GM12891 (cell line): ENCODE measurements at regions not wholly inside any gene's neighbourhood (a gene's known extent, or its start where the extent isn't known, plus 50 kb on each side); places are given as distances from the start of the nearest gene placed in this dataset.

Experiments
- POLR2A ChIP-seq: IDR thresholded peaks from 2 replicates; pipeline ENCODE4 v1.6.1; 2011; ENCODE audit warnings: low read depth, low read length, control low read depth
- POLR2AphosphoS5 ChIP-seq: IDR thresholded peaks from 2 replicates; pipeline ENCODE4 v1.6.1; 2011; ENCODE audit warnings: low read depth, low read length, control low read depth
- SPI1 ChIP-seq: IDR thresholded peaks from 2 replicates; pipeline ENCODE4 v1.6.1; 2011; ENCODE audit warnings: low read depth, low read length, control low read depth
- TAF1 ChIP-seq: IDR thresholded peaks from 2 replicates; pipeline ENCODE4 v1.6.1; 2011; ENCODE audit warnings: low read depth, low read length, control low read depth

DNA sequence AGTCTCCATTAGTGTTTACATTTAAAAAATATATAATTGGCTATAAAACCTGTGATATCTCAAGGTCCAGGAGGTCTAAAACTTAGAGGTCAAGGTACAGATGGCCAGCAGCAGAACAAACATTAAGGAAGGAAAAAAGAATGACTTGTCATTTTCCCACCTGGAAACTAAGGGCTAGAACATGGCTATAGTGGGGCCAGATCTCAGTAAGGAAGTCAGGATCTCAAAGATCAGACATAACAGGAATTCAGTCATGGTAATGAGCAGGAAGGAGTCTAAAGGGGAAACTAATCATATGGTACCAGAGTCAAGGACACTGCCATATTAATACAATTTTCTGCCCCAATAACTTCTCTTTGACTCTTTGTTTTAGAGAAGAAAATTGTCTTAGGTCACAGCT, 1018.8 kb downstream of the PLA2G4A start:
- TF ChIP-seq TAF1 (no peak), POLR2A (no peak), SPI1 (no peak), POLR2AphosphoS5 (no peak)
